H9 (cell line): ENCODE measurements at regions not wholly inside any gene's neighbourhood (a gene's known extent, or its start where the extent isn't known, plus 50 kb on each side); places are given as distances from the start of the nearest gene placed in this dataset.

Experiments
- DNase-seq: peaks from one replicate; pipeline ENCODE4 v3.0.0-alpha.2; 2017
- H2AFZ ChIP-seq: one replicate; pipeline ENCODE4 v1.6.1; 2013; ENCODE audit warnings: mild to moderate bottlenecking, low read length, control low read depth, moderate library complexity
- H2AK5ac ChIP-seq: 2 replicates; pipeline ENCODE4 v1.6.1; 2013; ENCODE audit warnings: low read length, control low read depth, mixed read lengths; ENCODE audit not compliant: insufficient read length
- H2BK120ac ChIP-seq: one replicate; pipeline ENCODE4 v1.6.1; 2013; ENCODE audit warnings: low read depth, mild to moderate bottlenecking, low read length, control low read depth, inconsistent platforms; ENCODE audit not compliant: poor library complexity, severe bottlenecking
- H2BK12ac ChIP-seq: 2 replicates; pipeline ENCODE4 v1.6.1; 2013; ENCODE audit warnings: low read length, control low read depth, mixed read lengths, low read depth; ENCODE audit not compliant: insufficient read length
- H2BK15ac ChIP-seq: 2 replicates; pipeline ENCODE4 v1.6.1; 2013; ENCODE audit warnings: low read depth, low read length, control low read depth
- H2BK20ac ChIP-seq: one replicate; pipeline ENCODE4 v1.6.1; 2013; ENCODE audit warnings: low read depth, mild to moderate bottlenecking, low read length, control low read depth, inconsistent platforms; ENCODE audit not compliant: poor library complexity, severe bottlenecking
- H2BK5ac ChIP-seq: 2 replicates; pipeline ENCODE4 v1.6.1; 2013; ENCODE audit warnings: low read length, control low read depth, mixed read lengths; ENCODE audit not compliant: insufficient read length
- H3K14ac ChIP-seq: 2 replicates; pipeline ENCODE4 v1.6.1; 2013; ENCODE audit warnings: low read length, control low read depth; ENCODE audit not compliant: insufficient read depth
- H3K18ac ChIP-seq: 2 replicates; pipeline ENCODE4 v1.6.1; 2013; ENCODE audit warnings: low read depth, mild to moderate bottlenecking, mixed read lengths, low read length, control low read depth; ENCODE audit not compliant: insufficient read length
- H3K23ac ChIP-seq: 2 replicates; pipeline ENCODE4 v1.6.1; 2013; ENCODE audit warnings: low read length, control low read depth, mixed read lengths, low read depth; ENCODE audit not compliant: insufficient read length
- H3K23me2 ChIP-seq: 2 replicates; pipeline ENCODE4 v1.6.1; 2013; ENCODE audit warnings: low read depth, mild to moderate bottlenecking, mixed read lengths, low read length, control low read depth; ENCODE audit not compliant: insufficient read length, poor library complexity, severe bottlenecking
- H3K27ac ChIP-seq: 2 replicates; pipeline ENCODE4 v1.5.1; 2013; ENCODE audit warnings: low read length, control low read depth, mixed read lengths, low read depth; ENCODE audit not compliant: insufficient read length
- H3K27me3 ChIP-seq: 2 replicates; pipeline ENCODE4 v1.6.1; 2013; ENCODE audit warnings: low read length, control low read depth, inconsistent platforms; ENCODE audit not compliant: insufficient read depth
- H3K4ac ChIP-seq: 2 replicates; pipeline ENCODE4 v1.6.1; 2013; ENCODE audit warnings: low read depth, mild to moderate bottlenecking, control low read depth, inconsistent platforms, low read length, moderate library complexity
- H3K4me1 ChIP-seq: 2 replicates; pipeline ENCODE4 v1.6.1; 2013; ENCODE audit warnings: low read length, control low read depth, inconsistent platforms; ENCODE audit not compliant: insufficient read depth
- H3K4me2 ChIP-seq: 2 replicates; pipeline ENCODE4 v1.6.1; 2013; ENCODE audit warnings: low read length, control low read depth, mixed read lengths; ENCODE audit not compliant: insufficient read length, insufficient read depth
- H3K56ac ChIP-seq: 2 replicates; pipeline ENCODE4 v1.6.1; 2013; ENCODE audit warnings: low read depth, mild to moderate bottlenecking, mixed read lengths, low read length, control low read depth; ENCODE audit not compliant: insufficient read length
- H3K79me1 ChIP-seq: 2 replicates; pipeline ENCODE4 v1.6.1; 2013; ENCODE audit warnings: low read depth, mild to moderate bottlenecking, moderate library complexity, low read length, control low read depth, inconsistent platforms; ENCODE audit not compliant: insufficient read depth, poor library complexity, severe bottlenecking
- H3K79me2 ChIP-seq: 2 replicates; pipeline ENCODE4 v1.6.1; 2013; ENCODE audit warnings: low read length, control low read depth, inconsistent platforms; ENCODE audit not compliant: insufficient read depth
- H3K9ac ChIP-seq: 2 replicates; pipeline ENCODE4 v1.6.1; 2013; ENCODE audit warnings: low read length, control low read depth, mixed read lengths; ENCODE audit not compliant: insufficient read length; ENCODE audit errors: extremely low read depth
- H3K9me3 ChIP-seq: one replicate; pipeline ENCODE4 v1.6.1; 2013; ENCODE audit warnings: low read depth, low read length, inconsistent platforms; ENCODE audit not compliant: control insufficient read depth
- H3T11ph ChIP-seq: one replicate; pipeline ENCODE4 v1.6.1; 2013; ENCODE audit warnings: mild to moderate bottlenecking, low read length, control low read depth, inconsistent platforms
- H4K20me1 ChIP-seq: one replicate; pipeline ENCODE4 v1.6.1; 2013; ENCODE audit not compliant: control insufficient read depth, insufficient read length, insufficient read depth
- H4K5ac ChIP-seq: 2 replicates; pipeline ENCODE4 v1.6.1; 2013; ENCODE audit warnings: low read depth, mild to moderate bottlenecking, mixed read lengths, low read length, control low read depth; ENCODE audit not compliant: insufficient read length
- H4K8ac ChIP-seq: replicated peaks from 2 replicates; pipeline ENCODE4 v1.6.1; 2013; ENCODE audit warnings: low read length, control low read depth, mixed read lengths, low read depth; ENCODE audit not compliant: insufficient read length
- H4K91ac ChIP-seq: 2 replicates; pipeline ENCODE4 v1.6.1; 2013; ENCODE audit warnings: low read depth, mild to moderate bottlenecking, moderate library complexity, mixed read lengths, low read length, control low read depth; ENCODE audit not compliant: insufficient read length
- H3K27ac Mint-ChIP-seq, 3 experiments: 2 replicates in 2 of 3; 3 replicates in 1 of 3; pipeline ENCODE4 v1.8.0; 2020 to 2021; ENCODE audit warnings: mixed read lengths in 3 of 3, mild to moderate bottlenecking in 1 of 3, moderate library complexity in 1 of 3
- H3K27me3 Mint-ChIP-seq: 2 replicates; pipeline ENCODE4 v1.8.0; 2021; ENCODE audit warnings: low read depth, mild to moderate bottlenecking, moderate library complexity, mixed read lengths
- H3K36me3 Mint-ChIP-seq, 3 experiments: 2 replicates in 2 of 3; 3 replicates in 1 of 3; pipeline ENCODE4 v1.8.0; 2020 to 2021; ENCODE audit warnings: low read depth in 3 of 3, mixed read lengths in 3 of 3; ENCODE audit not compliant: insufficient read depth in 1 of 3
- H3K4me1 Mint-ChIP-seq, 2 experiments: 2 replicates each; pipeline ENCODE4 v1.8.0; 2020; ENCODE audit warnings: mixed read lengths in 2 of 2
- H3K4me3 Mint-ChIP-seq, 2 experiments: 2 replicates in 1 of 2; 3 replicates in 1 of 2; pipeline ENCODE4 v1.8.0; 2020 to 2021; ENCODE audit warnings: mild to moderate bottlenecking in 2 of 2, mixed read lengths in 2 of 2, moderate library complexity in 1 of 2
- H3K9me3 Mint-ChIP-seq, 2 experiments: 2 replicates in 1 of 2; 3 replicates in 1 of 2; pipeline ENCODE4 v1.8.0; 2020; ENCODE audit warnings: mild to moderate bottlenecking in 2 of 2, mixed read lengths in 2 of 2, moderate library complexity in 1 of 2
- WGBS: extraction: QIAGEN DNeasy Blood & Tissue Kit; methylation state at CpG from one replicate; pipeline ENCODE4 v1.1.7; 2013; ENCODE audit warnings: missing lambda C conversion rate, low lambda C conversion rate, mixed read lengths; ENCODE audit not compliant: insufficient read length; ENCODE audit errors: extremely low coverage; 5-methylcytosine and 5-hydroxymethylcytosine counted together
- TF ChIP-seq, protein P1 (sequence below): fragments of 200-600 bp; sonication (generic); conservative IDR thresholded peaks from 3 replicates; pipeline ENCODE4 v1.8.0; 2021; ENCODE audit warnings: antibody characterized with exemption, mild to moderate bottlenecking

DNA sequence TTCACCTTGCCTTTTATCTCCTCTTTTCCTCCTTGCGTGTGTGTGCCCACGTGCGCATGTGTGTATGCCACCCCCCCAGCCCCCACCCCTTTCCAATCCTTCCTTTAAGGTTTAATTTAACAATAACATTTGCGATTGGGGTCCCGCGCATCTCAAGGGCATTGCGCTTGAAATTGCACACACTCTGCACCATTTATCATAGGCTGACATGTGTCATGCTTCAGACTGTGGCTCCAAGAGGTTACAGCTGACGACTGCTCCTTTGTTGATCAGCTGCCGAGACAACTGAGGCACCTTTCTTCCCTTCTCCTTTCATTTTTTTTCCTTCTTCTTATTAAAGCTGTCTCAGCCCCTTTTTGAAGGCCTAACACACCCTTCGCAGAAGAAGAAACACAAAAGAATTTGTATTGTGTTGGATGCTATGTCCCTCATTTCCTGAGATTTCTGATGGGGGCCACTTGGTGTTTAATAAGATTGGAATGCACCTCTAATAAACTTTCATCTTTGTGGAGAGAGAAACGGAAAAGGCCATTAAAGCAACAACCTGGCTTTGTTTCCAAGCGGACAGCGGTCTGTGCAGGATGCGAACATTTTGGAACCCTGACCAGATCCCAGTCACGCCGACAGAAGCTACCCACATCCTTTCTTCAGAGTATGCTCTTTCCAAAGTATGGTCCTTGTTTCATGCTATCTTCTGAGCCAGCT is 470.1 kb downstream of the MCTP2 start:
- Histone ChIP-seq H3K9ac (no peak overlapping the region), H2BK20ac (no peak overlapping the region), H3K79me1 (no peaks in the 10 kb centered on the region), H2BK15ac (no peak overlapping the region), H2AFZ (no peak overlapping the region), H3K27ac (no peak overlapping the region), H3K23me2 (no peaks in the 10 kb centered on the region), H2AK5ac (no peak overlapping the region), H3K4me2 (no peak overlapping the region), H3K79me2 (no peaks in the 10 kb centered on the region), H2BK5ac (no peak overlapping the region), H4K91ac (no peak overlapping the region), H3K4me1 (no peaks in the 10 kb centered on the region), H3K56ac (no peak overlapping the region), H3K14ac (no peak overlapping the region), H3K9me3 (no peaks in the 10 kb centered on the region), H3K27me3 (no peaks in the 10 kb centered on the region), H3K18ac (no peak overlapping the region), H4K20me1 (no peaks in the 10 kb centered on the region), H2BK12ac (no peak overlapping the region), H2BK120ac (no peak overlapping the region), H3T11ph (no peak overlapping the region), H3K4ac (no peak overlapping the region), H3K23ac (no peak overlapping the region), H4K5ac (no peak overlapping the region), H4K8ac (no peak overlapping the region)
- Mint-ChIP-seq H3K9me3 (peaks cover 0 to 2% of the 10 kb centered on the region in 2 experiments; a peak in 2 of 5 replicates), H3K27ac (no peak overlapping the region), H3K36me3 (no peaks in the 10 kb centered on the region; a peak in 2 of 7 replicates), H3K4me3 (no peak overlapping the region), H3K4me1 (peaks cover 0 to 2% of the 10 kb centered on the region in 2 experiments; a peak in 2 of 4 replicates), H3K27me3 (no peaks in the 10 kb centered on the region)
- no peak for DNase-seq
- TF ChIP-seq, protein P1, sequence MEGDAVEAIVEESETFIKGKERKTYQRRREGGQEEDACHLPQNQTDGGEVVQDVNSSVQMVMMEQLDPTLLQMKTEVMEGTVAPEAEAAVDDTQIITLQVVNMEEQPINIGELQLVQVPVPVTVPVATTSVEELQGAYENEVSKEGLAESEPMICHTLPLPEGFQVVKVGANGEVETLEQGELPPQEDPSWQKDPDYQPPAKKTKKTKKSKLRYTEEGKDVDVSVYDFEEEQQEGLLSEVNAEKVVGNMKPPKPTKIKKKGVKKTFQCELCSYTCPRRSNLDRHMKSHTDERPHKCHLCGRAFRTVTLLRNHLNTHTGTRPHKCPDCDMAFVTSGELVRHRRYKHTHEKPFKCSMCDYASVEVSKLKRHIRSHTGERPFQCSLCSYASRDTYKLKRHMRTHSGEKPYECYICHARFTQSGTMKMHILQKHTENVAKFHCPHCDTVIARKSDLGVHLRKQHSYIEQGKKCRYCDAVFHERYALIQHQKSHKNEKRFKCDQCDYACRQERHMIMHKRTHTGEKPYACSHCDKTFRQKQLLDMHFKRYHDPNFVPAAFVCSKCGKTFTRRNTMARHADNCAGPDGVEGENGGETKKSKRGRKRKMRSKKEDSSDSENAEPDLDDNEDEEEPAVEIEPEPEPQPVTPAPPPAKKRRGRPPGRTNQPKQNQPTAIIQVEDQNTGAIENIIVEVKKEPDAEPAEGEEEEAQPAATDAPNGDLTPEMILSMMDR, result no peak
- WGBS, result no CpG with 5 or more reads among the region's 16 CpGs
